ENCODE measurements at regions not wholly inside any gene's neighbourhood (a gene's known extent, or its start where the extent isn't known, plus 50 kb on each side); places are given as distances from the start of the nearest gene placed in this dataset.

- no peaks in the 10 kb centered on the region for H3K27me3 ChIP-seq (ENCODE audit: control insufficient read depth, insufficient read depth, low read length)
- no peaks in the 10 kb centered on the region for H3K36me3 ChIP-seq (ENCODE audit: insufficient read depth, low read length)
- no peaks in the 10 kb centered on the region for H3K9me3 ChIP-seq (replicated peaks; ENCODE audit: low read length)
- H3K4me3 ChIP-seq (ENCODE audit: low read length) = no peak overlapping the region
- H3K4me1 ChIP-seq (ENCODE audit: control insufficient read depth, insufficient read depth, low read length) = no peaks in the 10 kb centered on the region
- no peak overlapping the region for H3K9ac ChIP-seq (ENCODE audit: low read depth, low read length)
- no peak overlapping the region for H3K4me2 ChIP-seq (ENCODE audit: low read length)
Measured at GRCh38 chr10:111156754-111157153, 79.9 kb downstream of the ADRA2A start.

- Histone ChIP-seq H3K9me3 (replicated peaks; ENCODE audit: low read length) (no peaks in the 10 kb centered on the region), H3K36me3 (ENCODE audit: insufficient read depth, low read length) (no peaks in the 10 kb centered on the region), H3K9ac (ENCODE audit: low read depth, low read length) (no peak overlapping the region), H3K27me3 (ENCODE audit: control insufficient read depth, insufficient read depth, low read length) (no peaks in the 10 kb centered on the region), H3K4me1 (ENCODE audit: control insufficient read depth, insufficient read depth, low read length) (no peaks in the 10 kb centered on the region), H3K4me2 (ENCODE audit: low read length) (no peak overlapping the region), H3K4me3 (ENCODE audit: low read length) (no peak overlapping the region)
Measured at GRCh38 chr10:111158595-111158994, 81.8 kb downstream of the ADRA2A start.

- no peak overlapping the region for H3K9ac ChIP-seq (ENCODE audit: low read depth, low read length)
Measured at GRCh38 chr10:111161109-111161874, 84.5 kb downstream of the ADRA2A start.

GRCh38 chr10:111171183-111171582, 94.4 kb downstream of the ADRA2A start:
- no peaks in the 10 kb centered on the region for H3K9me3 ChIP-seq (replicated peaks; ENCODE audit: low read length)

More at GRCh38 chr10:111161109-111161874, 84.5 kb downstream of the ADRA2A start:
- no peaks in the 10 kb centered on the region for H3K27me3 ChIP-seq (ENCODE audit: control insufficient read depth, insufficient read depth, low read length)
- no peaks in the 10 kb centered on the region for H3K9me3 ChIP-seq (replicated peaks; ENCODE audit: low read length)
- H3K4me2 ChIP-seq (ENCODE audit: low read length) = no peak overlapping the region
- no peak overlapping the region for H3K4me3 ChIP-seq (ENCODE audit: low read length)
- H3K4me1 ChIP-seq (ENCODE audit: control insufficient read depth, insufficient read depth, low read length) = no peaks in the 10 kb centered on the region
- no peaks in the 10 kb centered on the region for H3K36me3 ChIP-seq (ENCODE audit: insufficient read depth, low read length)

GRCh38 chr10:111175787-111176186, 99.0 kb downstream of the ADRA2A start:
- no peak overlapping the region for H3K4me2 ChIP-seq (ENCODE audit: low read length)
- H3K4me1 ChIP-seq (ENCODE audit: control insufficient read depth, insufficient read depth, low read length) = no peaks in the 10 kb centered on the region
- H3K4me3 ChIP-seq (ENCODE audit: low read length) = no peak overlapping the region
- no peak overlapping the region for H3K9ac ChIP-seq (ENCODE audit: low read depth, low read length)
- H3K9me3 ChIP-seq (replicated peaks; ENCODE audit: low read length) = no peaks in the 10 kb centered on the region
- H3K27me3 ChIP-seq (ENCODE audit: control insufficient read depth, insufficient read depth, low read length) = no peaks in the 10 kb centered on the region
- no peaks in the 10 kb centered on the region for H3K36me3 ChIP-seq (ENCODE audit: insufficient read depth, low read length)

More at GRCh38 chr10:111171183-111171582, 94.4 kb downstream of the ADRA2A start:
- no peak overlapping the region for H3K4me2 ChIP-seq (ENCODE audit: low read length)
- no peak overlapping the region for H3K9ac ChIP-seq (ENCODE audit: low read depth, low read length)
- no peaks in the 10 kb centered on the region for H3K27me3 ChIP-seq (ENCODE audit: control insufficient read depth, insufficient read depth, low read length)
- no peak overlapping the region for H3K4me3 ChIP-seq (ENCODE audit: low read length)
- no peaks in the 10 kb centered on the region for H3K4me1 ChIP-seq (ENCODE audit: control insufficient read depth, insufficient read depth, low read length)
- no peaks in the 10 kb centered on the region for H3K36me3 ChIP-seq (ENCODE audit: insufficient read depth, low read length)

GRCh38 chr10:111177379-111177778, 100.5 kb downstream of the ADRA2A start:
- Histone ChIP-seq H3K4me2 (ENCODE audit: low read length) (no peak overlapping the region), H3K36me3 (ENCODE audit: insufficient read depth, low read length) (no peaks in the 10 kb centered on the region)

GRCh38 chr10:111179514-111179913, 102.7 kb downstream of the ADRA2A start:
- H3K4me1 ChIP-seq (ENCODE audit: control insufficient read depth, insufficient read depth, low read length) = no peaks in the 10 kb centered on the region
- no peaks in the 10 kb centered on the region for H3K36me3 ChIP-seq (ENCODE audit: insufficient read depth, low read length)
- no peak overlapping the region for H3K4me2 ChIP-seq (ENCODE audit: low read length)
- H3K9me3 ChIP-seq (replicated peaks; ENCODE audit: low read length) = no peaks in the 10 kb centered on the region
- H3K9ac ChIP-seq (ENCODE audit: low read depth, low read length) = no peak overlapping the region
- H3K4me3 ChIP-seq (ENCODE audit: low read length) = no peak overlapping the region
- no peaks in the 10 kb centered on the region for H3K27me3 ChIP-seq (ENCODE audit: control insufficient read depth, insufficient read depth, low read length)

More at GRCh38 chr10:111177379-111177778, 100.5 kb downstream of the ADRA2A start:
- no peaks in the 10 kb centered on the region for H3K4me1 ChIP-seq (ENCODE audit: control insufficient read depth, insufficient read depth, low read length)
- no peak overlapping the region for H3K4me3 ChIP-seq (ENCODE audit: low read length)
- H3K9me3 ChIP-seq (replicated peaks; ENCODE audit: low read length) = no peaks in the 10 kb centered on the region
- no peaks in the 10 kb centered on the region for H3K27me3 ChIP-seq (ENCODE audit: control insufficient read depth, insufficient read depth, low read length)
- H3K9ac ChIP-seq (ENCODE audit: low read depth, low read length) = no peak overlapping the region

- H3K4me1 ChIP-seq (ENCODE audit: control insufficient read depth, insufficient read depth, low read length) = no peaks in the 10 kb centered on the region
- H3K9me3 ChIP-seq (replicated peaks; ENCODE audit: low read length) = no peaks in the 10 kb centered on the region
- H3K9ac ChIP-seq (ENCODE audit: low read depth, low read length) = no peak overlapping the region
- H3K27me3 ChIP-seq (ENCODE audit: control insufficient read depth, insufficient read depth, low read length) = peaks cover 5% of the 10 kb centered on the region
- H3K4me2 ChIP-seq (ENCODE audit: low read length) = no peak overlapping the region
- no peaks in the 10 kb centered on the region for H3K36me3 ChIP-seq (ENCODE audit: insufficient read depth, low read length)
- H3K4me3 ChIP-seq (ENCODE audit: low read length) = no peak overlapping the region
Measured at GRCh38 chr10:111186358-111186757, 109.5 kb downstream of the ADRA2A start.

GRCh38 chr10:111187096-111187495, 110.3 kb downstream of the ADRA2A start:
- Histone ChIP-seq H3K4me1 (ENCODE audit: control insufficient read depth, insufficient read depth, low read length) (no peaks in the 10 kb centered on the region), H3K27me3 (ENCODE audit: control insufficient read depth, insufficient read depth, low read length) (peaks cover 5% of the 10 kb centered on the region), H3K4me3 (ENCODE audit: low read length) (no peak overlapping the region), H3K36me3 (ENCODE audit: insufficient read depth, low read length) (no peaks in the 10 kb centered on the region), H3K9ac (ENCODE audit: low read depth, low read length) (no peak overlapping the region), H3K9me3 (replicated peaks; ENCODE audit: low read length) (no peaks in the 10 kb centered on the region), H3K4me2 (ENCODE audit: low read length) (no peak overlapping the region)

- Histone ChIP-seq H3K9ac (ENCODE audit: low read depth, low read length) (no peak overlapping the region), H3K4me3 (ENCODE audit: low read length) (no peak overlapping the region), H3K4me2 (ENCODE audit: low read length) (no peak overlapping the region), H3K4me1 (ENCODE audit: control insufficient read depth, insufficient read depth, low read length) (no peaks in the 10 kb centered on the region), H3K27me3 (ENCODE audit: control insufficient read depth, insufficient read depth, low read length) (no peaks in the 10 kb centered on the region), H3K9me3 (replicated peaks; ENCODE audit: low read length) (no peaks in the 10 kb centered on the region), H3K36me3 (ENCODE audit: insufficient read depth, low read length) (no peaks in the 10 kb centered on the region)
Measured at GRCh38 chr10:111199587-111199986, 122.8 kb downstream of the ADRA2A start.

- Histone ChIP-seq H3K4me1 (ENCODE audit: control insufficient read depth, insufficient read depth, low read length) (no peaks in the 10 kb centered on the region), H3K9ac (ENCODE audit: low read depth, low read length) (no peak overlapping the region), H3K36me3 (ENCODE audit: insufficient read depth, low read length) (no peaks in the 10 kb centered on the region), H3K4me3 (ENCODE audit: low read length) (no peak overlapping the region), H3K27me3 (ENCODE audit: control insufficient read depth, insufficient read depth, low read length) (no peaks in the 10 kb centered on the region), H3K9me3 (replicated peaks; ENCODE audit: low read length) (no peaks in the 10 kb centered on the region), H3K4me2 (ENCODE audit: low read length) (no peak overlapping the region)
Measured at GRCh38 chr10:111200505-111201186, 123.8 kb downstream of the ADRA2A start.

- H3K9me3 ChIP-seq (replicated peaks; ENCODE audit: low read length) = no peaks in the 10 kb centered on the region
- no peak overlapping the region for H3K4me2 ChIP-seq (ENCODE audit: low read length)
- H3K27me3 ChIP-seq (ENCODE audit: control insufficient read depth, insufficient read depth, low read length) = no peaks in the 10 kb centered on the region
- no peaks in the 10 kb centered on the region for H3K36me3 ChIP-seq (ENCODE audit: insufficient read depth, low read length)
- H3K4me1 ChIP-seq (ENCODE audit: control insufficient read depth, insufficient read depth, low read length) = no peaks in the 10 kb centered on the region
- no peak overlapping the region for H3K4me3 ChIP-seq (ENCODE audit: low read length)
- no peak overlapping the region for H3K9ac ChIP-seq (ENCODE audit: low read depth, low read length)
Measured at GRCh38 chr10:111203615-111204014, 126.8 kb downstream of the ADRA2A start.

Data from skeletal muscle satellite cell (primary cell).